PC-3 (cell line): ENCODE measurements at regions not wholly inside any gene's neighbourhood (a gene's known extent, or its start where the extent isn't known, plus 50 kb on each side); places are given as distances from the start of the nearest gene placed in this dataset.

Experiments
- ATAC-seq: fragments of 200-7000 bp; cut with Tn5 transposase; 2 replicates; pipeline ENCODE4 v1.9.1; 2020; ENCODE audit warnings: mild to moderate bottlenecking, moderate library complexity
- BruUV-seq: library from RNA; stranded (reverse); fragments of 400-500 nt; replicated peaks from 2 replicates; lab custom pipeline; 2021; lab: Mats Ljungman, UMichigan
- CTCF ChIA-PET: fragments of 300-600 bp; sonication (Branson Sonifier 250); formaldehyde crosslinking; loops from one replicate; lab custom pipeline; 2022; ENCODE audit warnings: antibody characterized with exemption; lab: Charles Lee
- POLR2A ChIA-PET: fragments of 300-600 bp; sonication (Branson Sonifier 250); formaldehyde crosslinking; loops from one replicate; lab custom pipeline; 2022; ENCODE audit warnings: antibody characterized with exemption; ENCODE audit not compliant: unreplicated experiment; lab: Charles Lee
- DNase-seq: peaks from one replicate; pipeline ENCODE4 v3.0.0-alpha.2; 2015
- H2AFZ ChIP-seq: fragments of 300-600 bp; sonication (generic); 2 replicates; pipeline ENCODE4 v1.6.0; 2016; ENCODE audit warnings: antibody characterized with exemption, low read length
- H3F3A ChIP-seq: fragments of 300-600 bp; sonication (generic); one replicate; pipeline ENCODE4 v1.6.0; 2017; ENCODE audit warnings: antibody characterized with exemption, low read length, control low read depth, mild to moderate bottlenecking; ENCODE audit not compliant: unreplicated experiment
- H3K27ac ChIP-seq: fragments of 300-600 bp; sonication (generic); 2 replicates; pipeline ENCODE4 v1.5.1; 2016; ENCODE audit warnings: mild to moderate bottlenecking, low read length
- H3K27me3 ChIP-seq: fragments of 300-600 bp; sonication (generic); 2 replicates; pipeline ENCODE4 v1.6.1; 2016; ENCODE audit warnings: low read length, mixed read lengths
- H3K36me3 ChIP-seq: fragments of 300-600 bp; sonication (generic); 2 replicates; pipeline ENCODE4 v1.6.1; 2016; ENCODE audit warnings: low read depth, mixed run types, low read length, mixed read lengths
- H3K4me1 ChIP-seq: fragments of 300-600 bp; sonication (generic); 2 replicates; pipeline ENCODE4 v1.5.1; 2016; ENCODE audit warnings: low read length; ENCODE audit not compliant: insufficient read depth
- H3K4me2 ChIP-seq: fragments of 300-600 bp; sonication (generic); 2 replicates; pipeline ENCODE4 v1.6.0; 2016; ENCODE audit warnings: low read length
- H3K4me3 ChIP-seq: fragments of 300-600 bp; sonication (generic); 2 replicates; pipeline ENCODE4 v1.5.1; 2016; ENCODE audit warnings: mild to moderate bottlenecking, low read length, mixed read lengths
- H3K79me2 ChIP-seq: fragments of 300-600 bp; sonication (generic); 2 replicates; pipeline ENCODE4 v1.6.1; 2017; ENCODE audit warnings: low read length, mixed read lengths
- H3K9ac ChIP-seq: fragments of 300-600 bp; sonication (generic); 2 replicates; pipeline ENCODE4 v1.6.0; 2016; ENCODE audit warnings: mild to moderate bottlenecking, low read length
- H3K9me2 ChIP-seq: fragments of 300-600 bp; sonication (generic); replicated peaks from 2 replicates; pipeline ENCODE4 v1.6.1; 2016; ENCODE audit warnings: mixed run types, low read length, mixed read lengths
- H3K9me3 ChIP-seq: fragments of 300-600 bp; sonication (generic); 2 replicates; pipeline ENCODE4 v1.6.1; 2016; ENCODE audit warnings: low read length, mixed read lengths
- H4K20me1 ChIP-seq: fragments of 300-600 bp; sonication (generic); 2 replicates; pipeline ENCODE4 v1.6.1; 2016; ENCODE audit warnings: low read length, mixed read lengths
- CTCF ChIP-seq: fragments of 300-600 bp; sonication (generic); conservative IDR thresholded peaks from 2 replicates; pipeline ENCODE4 v1.5.1; 2017; ENCODE audit warnings: antibody characterized with exemption, low read depth, mild to moderate bottlenecking, low read length
- EZH2 ChIP-seq: fragments of 300-600 bp; sonication (generic); IDR thresholded peaks from one replicate; pipeline ENCODE4 v1.6.1; 2017; ENCODE audit warnings: antibody characterized with exemption, mild to moderate bottlenecking, low read length; ENCODE audit not compliant: unreplicated experiment
- EZH2phosphoT487 ChIP-seq: fragments of 300-600 bp; sonication (generic); IDR thresholded peaks from 2 replicates; pipeline ENCODE4 v1.6.1; 2018; ENCODE audit warnings: mild to moderate bottlenecking, antibody characterized with exemption, low read length, borderline replicate concordance
- intact Hi-C: fragments of 100-400 bp; cut with micrococcal nuclease; formaldehyde crosslinking; loops from 2 replicates; pipeline ENCODE4 v1.9.0; 2023

GRCh38 chr1:4323309-4323708, 331.1 kb upstream of the AJAP1 start:
- ATAC-seq, result no peak
- Histone ChIP-seq H3K9ac (no peak overlapping the region), H2AFZ (no peak overlapping the region), H3K27me3 (peaks cover 11% of the 10 kb centered on the region; the same call in 1 of the 2 replicates), H3K4me3 (no peak overlapping the region), H4K20me1 (no peaks in the 10 kb centered on the region), H3K4me2 (no peak overlapping the region), H3K36me3 (no peaks in the 10 kb centered on the region), H3K4me1 (no peaks in the 10 kb centered on the region), H3F3A (no peaks in the 10 kb centered on the region), H3K9me2 (no peaks in the 10 kb centered on the region), H3K9me3 (peaks cover 4% of the 10 kb centered on the region; the same call in 1 of the 2 replicates), H3K79me2 (no peaks in the 10 kb centered on the region), H3K27ac (no peak overlapping the region)
- no peak for TF ChIP-seq EZH2
- no peak for TF ChIP-seq EZH2phosphoT487
- TF ChIP-seq CTCF, result no peak
- no peak for DNase-seq
- ChIA-PET CTCF (no interaction called here), POLR2A (no interaction called here)
- no TSS peak for BruUV-seq
- intact Hi-C loops, result no loop called here

DNA sequence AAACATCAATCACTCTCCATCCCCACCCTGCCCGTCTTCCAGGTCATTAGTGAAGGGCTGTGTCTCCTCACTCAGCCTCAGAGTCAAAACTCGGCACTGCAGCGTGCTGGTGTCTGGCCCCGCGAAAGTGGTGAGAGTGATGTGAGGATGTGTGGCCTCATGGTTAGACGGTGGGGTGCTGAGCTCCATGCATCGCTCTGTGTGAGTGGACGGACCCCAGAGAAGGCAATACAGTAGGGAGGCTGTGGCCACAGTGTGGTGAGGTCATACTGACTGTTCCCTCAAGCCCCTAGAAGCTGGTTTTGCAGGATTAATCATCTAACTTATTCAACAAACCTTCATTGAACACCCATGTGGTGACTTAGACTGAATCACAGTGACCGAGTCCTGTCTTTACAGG, 329.9 kb upstream of the AJAP1 start:
- intact Hi-C loops, result no loop called here

More for the DNA sequence above, 329.9 kb upstream of the AJAP1 start:
- no peak for TF ChIP-seq EZH2
- no peak for TF ChIP-seq EZH2phosphoT487
- TF ChIP-seq CTCF, result no peak
- Histone ChIP-seq H3K9ac (no peak overlapping the region), H3K4me3 (no peak overlapping the region), H3K4me2 (no peak overlapping the region), H3K79me2 (no peaks in the 10 kb centered on the region), H3F3A (no peaks in the 10 kb centered on the region), H3K27me3 (peaks cover 11% of the 10 kb centered on the region; the same call in 1 of the 2 replicates), H2AFZ (no peak overlapping the region), H3K36me3 (no peaks in the 10 kb centered on the region), H3K27ac (no peak overlapping the region), H4K20me1 (no peaks in the 10 kb centered on the region), H3K4me1 (no peaks in the 10 kb centered on the region), H3K9me3 (peaks cover 4% of the 10 kb centered on the region; the same call in 1 of the 2 replicates), H3K9me2 (no peaks in the 10 kb centered on the region)
- ChIA-PET CTCF (no interaction called here), POLR2A (interaction anchor here (0.6 kb wide), 1 partner anchor 36 kb away, joined by 4 read pairs; no protein-coding TSS in a partner anchor)
- ATAC-seq (no peak), DNase-seq (peak; percentile 12)
- BruUV-seq, result no TSS peak
